ENCODE measurements at regions not wholly inside any gene's neighbourhood (a gene's known extent, or its start where the extent isn't known, plus 50 kb on each side); places are given as distances from the start of the nearest gene placed in this dataset.

GRCh38 chr5:10842823-10843222 lies 81.8 kb upstream of the DAP start:
- no peak for DNase-seq

- no peak for DNase-seq
These were observed 79.0 kb upstream of the DAP start for GRCh38 chr5:10839916-10840599.

- no peak for DNase-seq
These were observed 78.1 kb upstream of the DAP start for GRCh38 chr5:10839118-10839517.

GRCh38 chr5:10838038-10838437 lies 77.0 kb upstream of the DAP start:
- peak; percentile 21 for DNase-seq

GRCh38 chr5:10836986-10837385 lies 76.0 kb upstream of the DAP start:
- DNase-seq, result no peak

- DNase-seq, result no peak
These were observed 73.7 kb upstream of the DAP start for GRCh38 chr5:10834695-10835094.

- DNase-seq, result no peak
These were observed 72.0 kb upstream of the DAP start for GRCh38 chr5:10832987-10833386.

- no peak for DNase-seq
These were observed 71.4 kb upstream of the DAP start for GRCh38 chr5:10832421-10832820.

GRCh38 chr5:10831419-10831818 lies 70.4 kb upstream of the DAP start:
- DNase-seq, result no peak

GRCh38 chr5:10828241-10828640 lies 67.2 kb upstream of the DAP start:
- DNase-seq, result no peak

- no peak for DNase-seq
These were observed 66.5 kb upstream of the DAP start for GRCh38 chr5:10827571-10827970.

- no peak for DNase-seq
These were observed 65.9 kb upstream of the DAP start for GRCh38 chr5:10826971-10827370.

- no peak for DNase-seq
These were observed 65.0 kb upstream of the DAP start for GRCh38 chr5:10825897-10826644.

GRCh38 chr5:10812218-10812617 lies 51.2 kb upstream of the DAP start:
- no peak for DNase-seq

Measured in suppressor macrophage treated with lipopolysaccharide for 4 hours (primary cell).